ENCODE measurements at regions not wholly inside any gene's neighbourhood (a gene's known extent, or its start where the extent isn't known, plus 50 kb on each side); places are given as distances from the start of the nearest gene placed in this dataset.

- DNase-seq: no peak
- Histone ChIP-seq H3K27me3 (ENCODE audit: control insufficient read depth in 2 of 2, insufficient read depth in 2 of 2, low read length in 2 of 2) (no peaks in the 10 kb centered on the region), H2AFZ (ENCODE audit: insufficient read depth, low read depth, low read length, poor library complexity, severe bottlenecking) (no peak overlapping the region), H3K36me3 (replicated peaks in 1 of 2; ENCODE audit: control insufficient read depth in 1 of 2, insufficient read depth in 2 of 2, low read length in 2 of 2) (no peaks in the 10 kb centered on the region), H3K4me2 (replicated peaks; ENCODE audit: extremely low read depth, low read length, poor library complexity, severe bottlenecking) (no peak overlapping the region), H3K9me3 (replicated peaks in 1 of 2; ENCODE audit: control insufficient read depth in 1 of 2, insufficient read depth in 1 of 2, low read length in 2 of 2) (no peaks in the 10 kb centered on the region), H3K79me2 (ENCODE audit: insufficient read depth, low read length) (no peaks in the 10 kb centered on the region), H4K20me1 (ENCODE audit: insufficient read depth, low read length) (no peaks in the 10 kb centered on the region), H3K4me1 (ENCODE audit: control insufficient read depth in 1 of 2, insufficient read depth in 2 of 2, low read length in 2 of 2) (no peaks in the 10 kb centered on the region), H3K9ac (ENCODE audit: insufficient read depth, low read length, poor library complexity, severe bottlenecking) (no peak overlapping the region), H3K27ac (ENCODE audit: low read depth in 1 of 2, low read length in 2 of 2) (no peak overlapping the region), H3K4me3 (replicated peaks in 1 of 3; ENCODE audit: low read depth in 2 of 3, low read length in 3 of 3) (no peak overlapping the region)
- Mint-ChIP-seq H3K4me1 (peaks cover 4% of the 10 kb centered on the region), H3K4me3 (no peak overlapping the region), H3K9me3 (no peaks in the 10 kb centered on the region), H3K27me3 (ENCODE audit: low read depth in 3 of 3) (peaks cover 0 to 3% (median 0%) of the 10 kb centered on the region in 3 donors), H3K36me3 (no peaks in the 10 kb centered on the region), H3K27ac (no peak overlapping the region)
- intact Hi-C loops (cut with micrococcal nuclease): no loop called here
- no peak for TF ChIP-seq CTCF (IDR thresholded peaks at IDR 0.05)
Observed at GRCh38 chr3:156017352-156018030, 102.9 kb upstream of the KCNAB1 start.

DNA sequence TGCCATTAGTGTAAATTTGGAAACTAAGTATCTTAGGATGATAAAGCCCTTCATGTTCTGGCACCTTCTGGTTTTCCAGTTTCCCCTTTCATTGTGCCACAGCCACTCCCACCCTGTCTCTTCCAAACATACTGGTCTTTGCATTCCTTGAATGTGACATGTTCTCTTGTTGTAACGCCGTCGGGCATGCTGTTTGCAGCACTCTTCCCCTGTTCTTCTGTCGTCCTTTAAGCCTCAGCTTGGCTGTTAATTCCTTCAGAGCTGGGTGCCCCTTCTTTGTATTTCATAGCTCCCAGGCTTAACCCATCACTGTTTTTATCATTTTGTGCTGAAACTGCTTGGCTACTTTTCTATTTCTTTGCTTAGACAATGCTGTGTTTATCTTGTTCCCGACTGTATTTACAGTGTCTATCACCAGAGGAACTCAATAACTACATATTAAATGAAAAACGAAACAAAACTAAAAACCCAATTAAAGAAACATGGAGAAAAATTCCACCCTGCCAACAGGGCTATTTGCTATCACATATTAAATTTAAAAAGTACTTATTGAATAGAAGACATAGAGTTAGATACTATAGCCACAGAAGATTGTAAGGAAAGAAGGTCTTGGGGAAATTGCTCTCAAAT, 95.4 kb upstream of the KCNAB1 start:
- no peaks in the 10 kb centered on the region for H3K36me3 Mint-ChIP-seq
- H2AFZ ChIP-seq (ENCODE audit: insufficient read depth, low read depth, low read length, poor library complexity, severe bottlenecking): no peak overlapping the region

More for the DNA sequence above, 95.4 kb upstream of the KCNAB1 start:
- no peak overlapping the region for H3K4me3 ChIP-seq (replicated peaks in 1 of 3; ENCODE audit: low read depth in 2 of 3, low read length in 3 of 3)
- WGBS (ENCODE audit: insufficient coverage): 81% methylated on average over 4 of the region's 6 CpGs
- intact Hi-C loops (cut with micrococcal nuclease): no loop called here
- Mint-ChIP-seq H3K9me3 (peaks cover 0 to 3% (median 0%) of the 10 kb centered on the region in 7 donors), H3K4me1 (no peaks in the 10 kb centered on the region), H3K27ac (no peak overlapping the region), H3K4me3 (no peak overlapping the region), H3K27me3 (ENCODE audit: low read depth in 3 of 3) (peaks cover 0 to 4% (median 3%) of the 10 kb centered on the region in 3 donors)
- H3K9ac ChIP-seq (ENCODE audit: insufficient read depth, low read length, poor library complexity, severe bottlenecking): no peak overlapping the region
- no peaks in the 10 kb centered on the region for H3K4me1 ChIP-seq (ENCODE audit: control insufficient read depth in 1 of 2, insufficient read depth in 2 of 2, low read length in 2 of 2)
- H3K4me2 ChIP-seq (replicated peaks; ENCODE audit: extremely low read depth, low read length, poor library complexity, severe bottlenecking): no peak overlapping the region
- H3K9me3 ChIP-seq (replicated peaks in 1 of 2; ENCODE audit: control insufficient read depth in 1 of 2, insufficient read depth in 1 of 2, low read length in 2 of 2): no peaks in the 10 kb centered on the region
- no peaks in the 10 kb centered on the region for H3K36me3 ChIP-seq (replicated peaks in 1 of 2; ENCODE audit: control insufficient read depth in 1 of 2, insufficient read depth in 2 of 2, low read length in 2 of 2)
- no peak for TF ChIP-seq CTCF (IDR thresholded peaks at IDR 0.05)
- DNase-seq: no peak
- no peaks in the 10 kb centered on the region for H3K79me2 ChIP-seq (ENCODE audit: insufficient read depth, low read length)
- no peaks in the 10 kb centered on the region for H4K20me1 ChIP-seq (ENCODE audit: insufficient read depth, low read length)
- no peaks in the 10 kb centered on the region for H3K27me3 ChIP-seq (ENCODE audit: control insufficient read depth in 2 of 2, insufficient read depth in 2 of 2, low read length in 2 of 2)
- H3K27ac ChIP-seq (ENCODE audit: low read depth in 1 of 2, low read length in 2 of 2): no peak overlapping the region

All from CD14-positive monocyte (primary cell).